Thoracic aorta (tissue), 2 donors: ENCODE measurements at regions not wholly inside any gene's neighbourhood (a gene's known extent, or its start where the extent isn't known, plus 50 kb on each side); places are given as distances from the start of the nearest gene placed in this dataset.

Source experiments
- ATAC-seq: fragments of 150-250 bp; one replicate; pipeline ENCODE4 v1.8.0; 2017; ENCODE audit warnings: low read depth; ENCODE audit not compliant: insufficient number of reproducible peaks, low FRiP score
- DNase-seq: peaks from one replicate; pipeline ENCODE4 v3.0.0-alpha.2; 2020; ENCODE audit warnings: low spot score
- H3K27ac ChIP-seq, 2 donors: fragments of 200-600 bp; sonication (generic); 1 replicate in 1 of 2; 2 replicates in 1 of 2; pipeline ENCODE4 v1.5.1; 2016; ENCODE audit warnings: mild to moderate bottlenecking in 2 of 2, moderate library complexity in 2 of 2
- H3K27me3 ChIP-seq: fragments of 200-600 bp; sonication (generic); replicated peaks from 2 replicates; pipeline ENCODE4 v1.6.0; 2016; ENCODE audit warnings: mild to moderate bottlenecking; ENCODE audit not compliant: insufficient read depth
- H3K36me3 ChIP-seq: fragments of 200-600 bp; sonication (generic); one replicate; pipeline ENCODE4 v1.5.1; 2016
- H3K4me1 ChIP-seq, 2 donors: fragments of 200-600 bp; sonication (generic); 1 replicate in 1 of 2; 2 replicates in 1 of 2; pipeline versions ENCODE4 v1.5.1 to v1.6.0; 2016; ENCODE audit warnings: low read depth in 2 of 2, mild to moderate bottlenecking in 1 of 2; ENCODE audit not compliant: control insufficient read depth in 1 of 2
- H3K4me3 ChIP-seq: fragments of 200-600 bp; sonication (generic); 2 replicates; pipeline ENCODE4 v1.5.1; 2016; ENCODE audit warnings: mild to moderate bottlenecking
- H3K9me3 ChIP-seq: fragments of 200-600 bp; sonication (generic); 2 replicates; pipeline ENCODE4 v1.5.1; 2016
- CTCF ChIP-seq: fragments of 200-600 bp; sonication (generic); IDR thresholded peaks from one replicate; pipeline ENCODE4 v1.5.1; 2019; ENCODE audit warnings: antibody characterized with exemption

- H3K4me3 ChIP-seq: no peak overlapping the region
- no peak for TF ChIP-seq CTCF
- no peaks in the 10 kb centered on the region for H3K9me3 ChIP-seq
- DNase-seq (no peak), ATAC-seq (no peak)
- H3K27ac ChIP-seq: no peak overlapping the region
- no peaks in the 10 kb centered on the region for H3K27me3 ChIP-seq
- no peaks in the 10 kb centered on the region for H3K4me1 ChIP-seq
- H3K36me3 ChIP-seq: no peaks in the 10 kb centered on the region
These were observed 212.4 kb upstream of the GRID2 start for GRCh38 chr4:92091335-92091734.

GRCh38 chr4:92099861-92100260 is 203.9 kb upstream of the GRID2 start:
- TF ChIP-seq CTCF: no peak
- no peak overlapping the region for H3K27ac ChIP-seq
- H3K9me3 ChIP-seq: no peaks in the 10 kb centered on the region
- H3K27me3 ChIP-seq: no peaks in the 10 kb centered on the region
- H3K4me3 ChIP-seq: no peak overlapping the region
- H3K4me1 ChIP-seq: no peaks in the 10 kb centered on the region
- ATAC-seq (no peak), DNase-seq (no peak)
- H3K36me3 ChIP-seq: no peaks in the 10 kb centered on the region

- no peaks in the 10 kb centered on the region for H3K9me3 ChIP-seq
- H3K4me1 ChIP-seq: no peaks in the 10 kb centered on the region
- H3K27me3 ChIP-seq: no peaks in the 10 kb centered on the region
- ATAC-seq: no peak
- no peak for DNase-seq
- no peaks in the 10 kb centered on the region for H3K36me3 ChIP-seq
- no peak for TF ChIP-seq CTCF
- no peak overlapping the region for H3K27ac ChIP-seq
- H3K4me3 ChIP-seq: no peak overlapping the region
These were observed 202.8 kb upstream of the GRID2 start for GRCh38 chr4:92100975-92101374.

GRCh38 chr4:92101737-92102172 is 202.0 kb upstream of the GRID2 start:
- no peak for ATAC-seq
- Histone ChIP-seq H3K27ac (no peak overlapping the region), H3K36me3 (no peaks in the 10 kb centered on the region), H3K4me3 (no peak overlapping the region), H3K9me3 (no peaks in the 10 kb centered on the region), H3K27me3 (no peaks in the 10 kb centered on the region), H3K4me1 (peaks cover 2 to 6% of the 10 kb centered on the region in 2 donors)
- TF ChIP-seq CTCF: no peak
- DNase-seq: no peak

GRCh38 chr4:92104506-92104905 is 199.3 kb upstream of the GRID2 start:
- no peak for TF ChIP-seq CTCF
- Histone ChIP-seq H3K4me1 (peaks cover 3 to 6% of the 10 kb centered on the region in 2 donors), H3K27me3 (no peaks in the 10 kb centered on the region), H3K4me3 (no peak overlapping the region), H3K27ac (no peak overlapping the region), H3K9me3 (no peaks in the 10 kb centered on the region), H3K36me3 (no peaks in the 10 kb centered on the region)
- DNase-seq: no peak
- no peak for ATAC-seq
